ENCODE measurements at regions not wholly inside any gene's neighbourhood (a gene's known extent, or its start where the extent isn't known, plus 50 kb on each side); places are given as distances from the start of the nearest gene placed in this dataset.

GRCh38 chr3:76242886-76243753 is 457.8 kb upstream of the ZNF717 start:
- TF ChIP-seq CTCF (IDR thresholded peaks at IDR 0.05; ENCODE audit: low read length) = no peak
- TF ChIP-seq EZH2 (optimal IDR thresholded peaks at IDR 0.05; ENCODE audit: low read depth, low read length) = no peak
